HepG2 (cell line): ENCODE measurements at regions not wholly inside any gene's neighbourhood (a gene's known extent, or its start where the extent isn't known, plus 50 kb on each side); places are given as distances from the start of the nearest gene placed in this dataset.

ENCODE experiments used
- ATAC-seq: fragments of 200-7000 bp; cut with Tn5 transposase; 3 replicates; pipeline ENCODE4 v1.9.1; 2020; ENCODE audit warnings: mild to moderate bottlenecking, moderate library complexity
- BruUV-seq: library from RNA; stranded (reverse); fragments of 400-500 nt; replicated peaks from 2 replicates; lab custom pipeline; 2021; lab: Mats Ljungman, UMichigan
- CTCF ChIA-PET: fragments of 300-600 bp; formaldehyde crosslinking; extraction: SDS; loops from one replicate; lab custom pipeline; 2021; ENCODE audit warnings: low total read pairs, inconsistent platforms, low intra/inter-chr PET ratio; lab: Yijun Ruan, JAX
- POLR2A ChIA-PET: fragments of 350-600 bp; sonication (Branson Sonifier 250); formaldehyde crosslinking; loops from one replicate; lab custom pipeline; 2020; ENCODE audit warnings: antibody characterized with exemption, inconsistent platforms; lab: Yijun Ruan, JAX
- DNase-seq: peaks from one replicate; pipeline ENCODE4 v3.0.0-alpha.2; 2015; ENCODE audit warnings: low spot score
- FAIRE-seq: peaks from 3 replicates; lab custom pipeline; 2011; peaks lifted over from hg19 to GRCh38; lab: Jason Lieb, UNC
- H2AFZ ChIP-seq: one replicate; pipeline ENCODE4 v1.6.1; 2011; ENCODE audit warnings: low read length, inconsistent platforms
- H3K27ac ChIP-seq: fragments of 300-600 bp; 3 replicates; pipeline ENCODE4 v1.8.0; 2011; ENCODE audit warnings: mixed run types, mild to moderate bottlenecking, mixed read lengths, low read length, inconsistent platforms; ENCODE audit not compliant: insufficient read depth; ENCODE audit errors: extremely low read length
- H3K27me3 ChIP-seq, 2 experiments: fragments of 200-600 bp in 1 of 2; 2 replicates in 1 of 2; 3 replicates in 1 of 2; pipeline versions ENCODE4 v1.6.0 to v1.8.0; 2011; ENCODE audit warnings: low read length in 2 of 2, mild to moderate bottlenecking in 2 of 2, moderate library complexity in 2 of 2, inconsistent platforms in 1 of 2; ENCODE audit not compliant: insufficient read depth in 2 of 2, control insufficient read depth in 1 of 2
- H3K36me3 ChIP-seq, 2 experiments: fragments of 200-600 bp in 1 of 2; replicated peaks in 1 of 2; 2 replicates in 1 of 2; 3 replicates in 1 of 2; pipeline versions ENCODE4 v1.5.1 to v1.8.0; 2011; ENCODE audit warnings: low read length in 2 of 2, inconsistent platforms in 1 of 2; ENCODE audit not compliant: insufficient read depth in 2 of 2, control insufficient read depth in 1 of 2
- H3K4me1 ChIP-seq: 2 replicates; pipeline ENCODE4 v1.5.1; 2012; ENCODE audit warnings: low read length, inconsistent platforms; ENCODE audit not compliant: insufficient read depth
- H3K4me2 ChIP-seq: 2 replicates; pipeline ENCODE4 v1.6.0; 2011; ENCODE audit warnings: low read depth, low read length, inconsistent platforms
- H3K4me3 ChIP-seq, 3 experiments: fragments of 200-600 bp in 1 of 3; sonication (generic), shearing (Covaris generic) in 1 of 3; replicated peaks in 1 of 3; 2 replicates each; pipeline ENCODE4 v1.5.1; 2011 to 2016; ENCODE audit warnings: low read length in 3 of 3, inconsistent platforms in 2 of 3, low read depth in 2 of 3, mild to moderate bottlenecking in 2 of 3, control low read depth in 1 of 3, mixed read lengths in 1 of 3; ENCODE audit not compliant: insufficient read depth in 1 of 3
- H3K79me2 ChIP-seq: one replicate; pipeline ENCODE4 v1.6.1; 2011; ENCODE audit warnings: low read length, inconsistent platforms; ENCODE audit not compliant: insufficient read depth
- H3K9ac ChIP-seq: 2 replicates; pipeline ENCODE4 v1.6.0; 2011; ENCODE audit warnings: mild to moderate bottlenecking, low read depth, low read length, inconsistent platforms; ENCODE audit not compliant: insufficient read depth
- H3K9me3 ChIP-seq: 2 replicates; pipeline ENCODE4 v1.5.1; 2012; ENCODE audit warnings: mild to moderate bottlenecking, low read length
- H4K20me1 ChIP-seq: 2 replicates; pipeline ENCODE4 v1.6.0; 2011; ENCODE audit warnings: inconsistent platforms, mild to moderate bottlenecking, low read length, moderate library complexity; ENCODE audit not compliant: insufficient read depth
- LCORL ChIP-seq, 2 experiments: fragments of 450-650 bp in 1 of 2; sonication (generic) in 1 of 2; formaldehyde crosslinking in 1 of 2; IDR thresholded peaks; 2 replicates each; pipeline versions ENCODE4 v1.5.0 to v1.6.1; 2017 to 2020; ENCODE audit warnings: antibody characterized with exemption in 1 of 2, missing genetic modification reagents in 1 of 2
- MTA3 ChIP-seq: sonication (generic); formaldehyde crosslinking; IDR thresholded peaks from 2 replicates; pipeline ENCODE4 v1.4.0; 2020; ENCODE audit warnings: missing genetic modification reagents
- PLRG1 ChIP-seq: fragments of 450-650 bp; conservative IDR thresholded peaks from 2 replicates; pipeline ENCODE4 v1.6.1; 2016
- SMAD1 ChIP-seq: sonication (generic); formaldehyde crosslinking; IDR thresholded peaks from 2 replicates; pipeline ENCODE4 v1.4.0; 2020; ENCODE audit warnings: missing genetic modification reagents, low read depth, mild to moderate bottlenecking, borderline replicate concordance
- TEAD3 ChIP-seq: optimal IDR thresholded peaks from 2 replicates; pipeline ENCODE3; 2016; ENCODE audit warnings: borderline replicate concordance
- ZNF768 ChIP-seq: sonication (generic); formaldehyde crosslinking; IDR thresholded peaks from 2 replicates; pipeline ENCODE4 v1.4.0; 2020; ENCODE audit warnings: missing genetic modification reagents
- ZNF790 ChIP-seq: sonication (generic); formaldehyde crosslinking; IDR thresholded peaks from 2 replicates; pipeline ENCODE4 v1.8.0; 2022; ENCODE audit warnings: missing genetic modification reagents, mild to moderate bottlenecking, borderline replicate concordance
- WGBS: methylation state at CpG from one replicate; pipeline ENCODE4 v1.1.6; 2017; ENCODE audit warnings: low lambda C conversion rate; 5-methylcytosine and 5-hydroxymethylcytosine counted together
- in situ Hi-C: cut with HindIII; loops from 2 replicates; pipeline ENCODE4 v1.10.0; 2017; ENCODE audit warnings: low pct_unique_long_range_greater_than_20kb; ENCODE audit not compliant: extremely low pct_ligation_motif_present
- intact Hi-C: fragments of 100-400 bp; cut with micrococcal nuclease; formaldehyde crosslinking; loops from one replicate; pipeline ENCODE4 v1.10.0; 2022; ENCODE audit not compliant: unreplicated experiment
- TF ChIP-seq, protein P1 (sequence below): sonication (generic); formaldehyde crosslinking; IDR thresholded peaks from 2 replicates; pipeline ENCODE4 v1.4.0; 2020; ENCODE audit warnings: missing genetic modification reagents

DNA sequence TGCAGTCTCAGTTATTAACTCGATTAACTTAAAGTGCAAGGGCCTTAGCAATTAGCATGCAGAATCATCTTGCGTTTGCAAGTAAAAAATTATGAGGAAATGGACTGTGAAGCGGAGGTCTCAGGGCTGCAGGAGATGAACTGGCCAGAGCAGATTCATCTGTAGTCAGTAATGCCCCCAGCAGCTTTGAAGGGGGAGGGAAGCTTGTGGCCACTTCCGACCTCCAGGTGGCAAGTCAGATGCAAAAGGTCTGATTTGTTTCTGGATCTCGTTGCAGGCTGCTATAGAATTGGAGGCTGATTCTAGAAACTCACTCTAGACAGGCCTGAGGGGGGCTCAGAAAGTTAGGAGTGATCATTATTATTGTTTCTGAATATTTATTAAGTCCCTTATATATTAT, 107.4 kb upstream of the RGS6 start:
- ATAC-seq (no peak), DNase-seq (no peak)
- no peak overlapping the region for H2AFZ ChIP-seq
- H3K79me2 ChIP-seq = no peaks in the 10 kb centered on the region
- intact Hi-C loops = no loop called here
- no peaks in the 10 kb centered on the region; a peak in 1 of 5 replicates for H3K27me3 ChIP-seq
- H3K27ac ChIP-seq = no peak overlapping the region
- in situ Hi-C loops = no loop called here
- CTCF ChIA-PET = no interaction called here
- no peaks in the 10 kb centered on the region for H4K20me1 ChIP-seq
- H3K4me1 ChIP-seq = no peaks in the 10 kb centered on the region
- no peaks in the 10 kb centered on the region for H3K9me3 ChIP-seq
- no peak overlapping the region for H3K4me2 ChIP-seq
- no TSS peak for BruUV-seq
- no peak overlapping the region for H3K4me3 ChIP-seq
- TF ChIP-seq PLRG1 (no peak), TEAD3 (CRISPR knock-in tag) (no peak), MTA3 (CRISPR knock-in tag) (no peak), ZNF790 (CRISPR knock-in tag) (no peak), SMAD1 (CRISPR knock-in tag) (no peak)
- TF ChIP-seq, all 625 proteins: peak for 0
- POLR2A ChIA-PET = no interaction called here
- Histone ChIP-seq H3K36me3 (no peaks in the 10 kb centered on the region), H3K9ac (no peak overlapping the region)
- 7% methylated on average over 5 of the region's 5 CpGs for WGBS
- FAIRE-seq = no peak

DNA sequence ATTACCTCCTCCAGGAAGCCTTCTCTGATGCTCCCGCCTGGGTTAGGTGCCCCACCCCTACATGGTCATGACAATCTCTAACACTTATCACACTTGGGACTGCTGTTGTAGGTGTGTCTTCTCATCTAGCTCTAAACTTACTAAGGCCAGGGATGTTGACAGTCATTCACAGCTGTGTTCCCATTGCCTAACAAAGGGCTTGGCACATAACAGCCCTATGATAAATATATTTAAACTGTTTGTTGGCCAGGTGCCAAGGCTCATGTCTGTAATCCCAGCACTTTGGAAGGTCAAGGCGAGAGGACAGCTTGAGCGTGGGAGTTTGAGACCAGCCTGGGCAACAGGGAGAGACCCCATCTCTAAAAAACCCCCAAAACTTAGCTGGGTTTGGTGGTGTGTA, 98.8 kb upstream of the RGS6 start:
- no peak for DNase-seq
- BruUV-seq = no TSS peak
- POLR2A ChIA-PET = no interaction called here
- no peak overlapping the region for H3K4me3 ChIP-seq
- 6% methylated on average over 3 of the region's 3 CpGs for WGBS
- no peak overlapping the region for H3K4me2 ChIP-seq
- no peaks in the 10 kb centered on the region for H4K20me1 ChIP-seq
- no peak overlapping the region for H3K9ac ChIP-seq
- H3K36me3 ChIP-seq = no peaks in the 10 kb centered on the region
- H2AFZ ChIP-seq = no peak overlapping the region
- H3K27ac ChIP-seq = no peak overlapping the region
- H3K9me3 ChIP-seq = no peaks in the 10 kb centered on the region
- no peak for ATAC-seq
- intact Hi-C loops (no loop called here), in situ Hi-C loops (no loop called here)
- no peaks in the 10 kb centered on the region for H3K27me3 ChIP-seq
- H3K79me2 ChIP-seq = no peaks in the 10 kb centered on the region
- FAIRE-seq = no peak
- H3K4me1 ChIP-seq = no peaks in the 10 kb centered on the region
- CTCF ChIA-PET = no interaction called here
- TF ChIP-seq LCORL (IDR thresholded peaks at IDR 0.05) (peak; percentile 64; the same call in 1 of the 2 replicates), LCORL (CRISPR knock-in tag; IDR thresholded peaks at IDR 0.05) (no peak), ZNF768 (CRISPR knock-in tag) (no peak)
- TF ChIP-seq, protein P1, sequence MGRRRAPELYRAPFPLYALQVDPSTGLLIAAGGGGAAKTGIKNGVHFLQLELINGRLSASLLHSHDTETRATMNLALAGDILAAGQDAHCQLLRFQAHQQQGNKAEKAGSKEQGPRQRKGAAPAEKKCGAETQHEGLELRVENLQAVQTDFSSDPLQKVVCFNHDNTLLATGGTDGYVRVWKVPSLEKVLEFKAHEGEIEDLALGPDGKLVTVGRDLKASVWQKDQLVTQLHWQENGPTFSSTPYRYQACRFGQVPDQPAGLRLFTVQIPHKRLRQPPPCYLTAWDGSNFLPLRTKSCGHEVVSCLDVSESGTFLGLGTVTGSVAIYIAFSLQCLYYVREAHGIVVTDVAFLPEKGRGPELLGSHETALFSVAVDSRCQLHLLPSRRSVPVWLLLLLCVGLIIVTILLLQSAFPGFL = no peak
